ENCODE measurements at regions not wholly inside any gene's neighbourhood (a gene's known extent, or its start where the extent isn't known, plus 50 kb on each side); places are given as distances from the start of the nearest gene placed in this dataset.

- Histone ChIP-seq H3K4ac (ENCODE audit: low read length) (no peak overlapping the region), H4K91ac (ENCODE audit: low read depth, low read length, poor library complexity) (no peak overlapping the region), H2AFZ (ENCODE audit: low read length) (no peak overlapping the region), H4K8ac (ENCODE audit: low read depth, low read length) (no peak overlapping the region), H2BK15ac (ENCODE audit: low read length) (no peak overlapping the region), H2BK12ac (ENCODE audit: low read length) (no peak overlapping the region), H3K27ac (replicated peaks; ENCODE audit: low read length) (no peak overlapping the region), H3K36me3 (replicated peaks in 1 of 2; ENCODE audit: control insufficient read depth in 2 of 2, insufficient read depth in 2 of 2, low read length in 2 of 2) (no peaks in the 10 kb centered on the region), H3K4me2 (ENCODE audit: insufficient read depth, low read length, poor library complexity, severe bottlenecking) (no peak overlapping the region), H3K4me1 (ENCODE audit: control insufficient read depth in 2 of 2, insufficient read depth in 1 of 2, low read depth in 1 of 2, low read length in 2 of 2) (no peaks in the 10 kb centered on the region), H3K18ac (ENCODE audit: low read length) (no peak overlapping the region), H2BK120ac (ENCODE audit: low read depth, low read length) (no peak overlapping the region), H2AK5ac (ENCODE audit: low read depth, low read length) (no peak overlapping the region), H2BK5ac (ENCODE audit: low read length) (no peak overlapping the region), H3K4me3 (ENCODE audit: low read length in 2 of 2) (no peak overlapping the region), H3K9ac (ENCODE audit: low read depth, low read length, poor library complexity) (no peak overlapping the region), H3K79me1 (ENCODE audit: low read depth, low read length) (no peaks in the 10 kb centered on the region), H3K23ac (ENCODE audit: low read depth, low read length, poor library complexity) (no peak overlapping the region), H3K14ac (ENCODE audit: low read length) (no peak overlapping the region), H3K27me3 (ENCODE audit: control insufficient read depth in 3 of 3, insufficient read depth in 3 of 3, low read depth in 1 of 3, low read length in 3 of 3) (no peaks in the 10 kb centered on the region), H3K9me3 (replicated peaks in 1 of 2; ENCODE audit: control insufficient read depth in 2 of 2, insufficient read depth in 1 of 2, low read depth in 1 of 2, low read length in 2 of 2) (no peaks in the 10 kb centered on the region)
- no CpG with 5 or more reads among the region's 3 CpGs for WGBS, 2 donors (ENCODE audit: extremely low coverage in 2 of 2, insufficient read length in 2 of 2, insufficient replicate concordance in 1 of 2)
- DNase-seq (ENCODE audit: low spot score), result no peak
These were observed 431.0 kb downstream of the SH3GL2 start for GRCh38 chr9:18009902-18010301.

DNA sequence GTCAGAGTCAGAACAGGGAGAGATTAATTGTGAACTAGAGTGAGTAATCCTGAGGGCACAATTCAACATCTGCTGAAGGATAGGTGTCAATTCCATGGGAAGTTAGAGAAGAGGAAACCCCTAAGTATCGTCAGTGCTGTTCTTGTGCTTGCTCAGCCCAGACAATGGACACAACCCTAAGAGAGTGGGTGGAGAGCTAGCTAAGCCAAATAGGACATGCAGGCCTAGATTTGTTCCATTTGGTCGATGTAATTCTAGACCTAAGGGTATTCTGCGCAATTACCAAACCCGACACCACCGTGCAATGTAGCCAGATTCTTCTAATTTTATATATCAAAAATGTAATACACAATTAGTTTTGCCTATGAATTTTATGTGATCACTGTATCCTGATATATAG, 431.6 kb downstream of the SH3GL2 start:
- H3K4me1 ChIP-seq (ENCODE audit: control insufficient read depth in 2 of 2, insufficient read depth in 1 of 2, low read depth in 1 of 2, low read length in 2 of 2), result no peaks in the 10 kb centered on the region
- no CpG with 5 or more reads among the region's 5 CpGs for WGBS, 2 donors (ENCODE audit: extremely low coverage in 2 of 2, insufficient read length in 2 of 2, insufficient replicate concordance in 1 of 2)

DNA sequence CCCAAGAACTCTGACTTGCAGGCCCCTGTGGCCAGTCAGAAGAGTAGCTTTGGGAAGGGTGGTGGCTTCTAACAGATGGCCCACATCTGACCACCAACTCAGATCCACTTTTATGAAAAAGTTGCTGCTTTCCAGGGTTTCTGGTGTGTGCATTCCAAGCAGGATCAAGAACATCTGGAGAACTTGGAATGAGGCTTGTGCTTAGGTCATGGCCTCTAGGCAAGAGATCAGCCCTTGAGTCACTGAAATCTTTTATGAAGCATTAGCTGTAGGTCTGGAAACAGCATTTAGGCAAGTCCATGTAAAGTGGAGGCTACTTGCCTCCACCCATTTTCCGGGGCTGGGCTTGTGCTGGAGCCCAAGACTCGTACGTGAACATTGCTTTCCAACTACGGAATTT, 433.3 kb downstream of the SH3GL2 start:
- no CpG with 5 or more reads among the region's 4 CpGs for WGBS, 2 donors (ENCODE audit: extremely low coverage in 2 of 2, insufficient read length in 2 of 2, insufficient replicate concordance in 1 of 2)
- H3K4me2 ChIP-seq (ENCODE audit: insufficient read depth, low read length, poor library complexity, severe bottlenecking), result no peak overlapping the region

More for the DNA sequence above, 431.6 kb downstream of the SH3GL2 start:
- Histone ChIP-seq H3K27ac (replicated peaks; ENCODE audit: low read length) (no peak overlapping the region), H3K27me3 (ENCODE audit: control insufficient read depth in 3 of 3, insufficient read depth in 3 of 3, low read depth in 1 of 3, low read length in 3 of 3) (no peaks in the 10 kb centered on the region), H3K4me2 (ENCODE audit: insufficient read depth, low read length, poor library complexity, severe bottlenecking) (no peak overlapping the region), H3K14ac (ENCODE audit: low read length) (no peak overlapping the region), H4K91ac (ENCODE audit: low read depth, low read length, poor library complexity) (no peak overlapping the region), H2BK5ac (ENCODE audit: low read length) (no peak overlapping the region), H2AFZ (ENCODE audit: low read length) (no peak overlapping the region), H2AK5ac (ENCODE audit: low read depth, low read length) (no peak overlapping the region), H3K79me1 (ENCODE audit: low read depth, low read length) (no peaks in the 10 kb centered on the region), H3K9ac (ENCODE audit: low read depth, low read length, poor library complexity) (no peak overlapping the region), H2BK15ac (ENCODE audit: low read length) (no peak overlapping the region), H2BK120ac (ENCODE audit: low read depth, low read length) (no peak overlapping the region), H3K23ac (ENCODE audit: low read depth, low read length, poor library complexity) (no peak overlapping the region), H4K8ac (ENCODE audit: low read depth, low read length) (no peak overlapping the region), H3K36me3 (replicated peaks in 1 of 2; ENCODE audit: control insufficient read depth in 2 of 2, insufficient read depth in 2 of 2, low read length in 2 of 2) (no peaks in the 10 kb centered on the region), H3K9me3 (replicated peaks in 1 of 2; ENCODE audit: control insufficient read depth in 2 of 2, insufficient read depth in 1 of 2, low read depth in 1 of 2, low read length in 2 of 2) (no peaks in the 10 kb centered on the region), H3K18ac (ENCODE audit: low read length) (no peak overlapping the region), H3K4me3 (ENCODE audit: low read length in 2 of 2) (no peak overlapping the region), H2BK12ac (ENCODE audit: low read length) (no peak overlapping the region), H3K4ac (ENCODE audit: low read length) (no peak overlapping the region)
- no peak for DNase-seq (ENCODE audit: low spot score)

DNA sequence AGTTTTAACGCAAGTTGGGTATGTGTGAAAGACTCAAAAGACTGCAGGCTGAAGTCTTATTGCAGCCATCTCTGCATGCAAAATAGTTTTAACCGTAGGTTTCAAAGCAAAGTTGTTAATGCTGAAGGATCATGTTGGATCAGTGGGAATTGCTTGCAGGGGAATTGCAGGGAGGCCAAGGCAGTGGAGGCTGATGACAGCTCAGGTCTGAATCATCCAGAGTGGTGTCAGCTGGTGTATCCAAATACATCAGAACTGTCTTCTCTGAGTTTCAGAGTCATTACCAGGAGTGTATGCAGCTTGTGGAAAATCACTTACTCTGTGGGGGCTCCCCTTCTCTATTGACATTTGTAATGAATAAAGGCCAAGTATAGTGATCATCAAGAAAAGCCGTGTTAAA, 435.7 kb downstream of the SH3GL2 start:
- Histone ChIP-seq H4K8ac (ENCODE audit: low read depth, low read length) (no peak overlapping the region), H3K27me3 (ENCODE audit: control insufficient read depth in 3 of 3, insufficient read depth in 3 of 3, low read depth in 1 of 3, low read length in 3 of 3) (no peaks in the 10 kb centered on the region), H3K23ac (ENCODE audit: low read depth, low read length, poor library complexity) (no peak overlapping the region), H3K4ac (ENCODE audit: low read length) (no peak overlapping the region), H3K18ac (ENCODE audit: low read length) (no peak overlapping the region), H3K4me1 (ENCODE audit: control insufficient read depth in 2 of 2, insufficient read depth in 1 of 2, low read depth in 1 of 2, low read length in 2 of 2) (no peaks in the 10 kb centered on the region), H3K79me1 (ENCODE audit: low read depth, low read length) (no peaks in the 10 kb centered on the region), H2BK120ac (ENCODE audit: low read depth, low read length) (no peak overlapping the region), H2BK5ac (ENCODE audit: low read length) (no peak overlapping the region), H2BK15ac (ENCODE audit: low read length) (no peak overlapping the region), H2BK12ac (ENCODE audit: low read length) (no peak overlapping the region), H2AK5ac (ENCODE audit: low read depth, low read length) (no peak overlapping the region), H3K9ac (ENCODE audit: low read depth, low read length, poor library complexity) (no peak overlapping the region), H3K9me3 (replicated peaks in 1 of 2; ENCODE audit: control insufficient read depth in 2 of 2, insufficient read depth in 1 of 2, low read depth in 1 of 2, low read length in 2 of 2) (peaks cover 0 to 2% of the 10 kb centered on the region in 2 donors), H3K27ac (replicated peaks; ENCODE audit: low read length) (no peak overlapping the region), H4K91ac (ENCODE audit: low read depth, low read length, poor library complexity) (no peak overlapping the region), H2AFZ (ENCODE audit: low read length) (no peak overlapping the region), H3K4me2 (ENCODE audit: insufficient read depth, low read length, poor library complexity, severe bottlenecking) (no peak overlapping the region), H3K4me3 (ENCODE audit: low read length in 2 of 2) (no peak overlapping the region), H3K14ac (ENCODE audit: low read length) (no peak overlapping the region), H3K36me3 (replicated peaks in 1 of 2; ENCODE audit: control insufficient read depth in 2 of 2, insufficient read depth in 2 of 2, low read length in 2 of 2) (no peaks in the 10 kb centered on the region)
- no peak for DNase-seq (ENCODE audit: low spot score)
- WGBS, 2 donors (ENCODE audit: extremely low coverage in 2 of 2, insufficient read length in 2 of 2, insufficient replicate concordance in 1 of 2), result no CpG with 5 or more reads among the region's 3 CpGs

More for the DNA sequence above, 433.3 kb downstream of the SH3GL2 start:
- Histone ChIP-seq H2BK120ac (ENCODE audit: low read depth, low read length) (no peak overlapping the region), H2BK5ac (ENCODE audit: low read length) (no peak overlapping the region), H3K9me3 (replicated peaks in 1 of 2; ENCODE audit: control insufficient read depth in 2 of 2, insufficient read depth in 1 of 2, low read depth in 1 of 2, low read length in 2 of 2) (no peaks in the 10 kb centered on the region), H3K14ac (ENCODE audit: low read length) (no peak overlapping the region), H3K4me1 (ENCODE audit: control insufficient read depth in 2 of 2, insufficient read depth in 1 of 2, low read depth in 1 of 2, low read length in 2 of 2) (no peaks in the 10 kb centered on the region), H3K4me3 (ENCODE audit: low read length in 2 of 2) (no peak overlapping the region), H2BK12ac (ENCODE audit: low read length) (no peak overlapping the region), H3K36me3 (replicated peaks in 1 of 2; ENCODE audit: control insufficient read depth in 2 of 2, insufficient read depth in 2 of 2, low read length in 2 of 2) (no peaks in the 10 kb centered on the region), H4K91ac (ENCODE audit: low read depth, low read length, poor library complexity) (no peak overlapping the region), H4K8ac (ENCODE audit: low read depth, low read length) (no peak overlapping the region), H3K18ac (ENCODE audit: low read length) (no peak overlapping the region), H3K79me1 (ENCODE audit: low read depth, low read length) (no peaks in the 10 kb centered on the region), H3K9ac (ENCODE audit: low read depth, low read length, poor library complexity) (no peak overlapping the region), H2AK5ac (ENCODE audit: low read depth, low read length) (no peak overlapping the region), H2AFZ (ENCODE audit: low read length) (no peak overlapping the region), H3K23ac (ENCODE audit: low read depth, low read length, poor library complexity) (no peak overlapping the region), H3K27ac (replicated peaks; ENCODE audit: low read length) (no peak overlapping the region), H2BK15ac (ENCODE audit: low read length) (no peak overlapping the region), H3K27me3 (ENCODE audit: control insufficient read depth in 3 of 3, insufficient read depth in 3 of 3, low read depth in 1 of 3, low read length in 3 of 3) (no peaks in the 10 kb centered on the region), H3K4ac (ENCODE audit: low read length) (no peak overlapping the region)
- DNase-seq (ENCODE audit: low spot score), result no peak
